ENCODE measurements at regions not wholly inside any gene's neighbourhood (a gene's known extent, or its start where the extent isn't known, plus 50 kb on each side); places are given as distances from the start of the nearest gene placed in this dataset.

DNA sequence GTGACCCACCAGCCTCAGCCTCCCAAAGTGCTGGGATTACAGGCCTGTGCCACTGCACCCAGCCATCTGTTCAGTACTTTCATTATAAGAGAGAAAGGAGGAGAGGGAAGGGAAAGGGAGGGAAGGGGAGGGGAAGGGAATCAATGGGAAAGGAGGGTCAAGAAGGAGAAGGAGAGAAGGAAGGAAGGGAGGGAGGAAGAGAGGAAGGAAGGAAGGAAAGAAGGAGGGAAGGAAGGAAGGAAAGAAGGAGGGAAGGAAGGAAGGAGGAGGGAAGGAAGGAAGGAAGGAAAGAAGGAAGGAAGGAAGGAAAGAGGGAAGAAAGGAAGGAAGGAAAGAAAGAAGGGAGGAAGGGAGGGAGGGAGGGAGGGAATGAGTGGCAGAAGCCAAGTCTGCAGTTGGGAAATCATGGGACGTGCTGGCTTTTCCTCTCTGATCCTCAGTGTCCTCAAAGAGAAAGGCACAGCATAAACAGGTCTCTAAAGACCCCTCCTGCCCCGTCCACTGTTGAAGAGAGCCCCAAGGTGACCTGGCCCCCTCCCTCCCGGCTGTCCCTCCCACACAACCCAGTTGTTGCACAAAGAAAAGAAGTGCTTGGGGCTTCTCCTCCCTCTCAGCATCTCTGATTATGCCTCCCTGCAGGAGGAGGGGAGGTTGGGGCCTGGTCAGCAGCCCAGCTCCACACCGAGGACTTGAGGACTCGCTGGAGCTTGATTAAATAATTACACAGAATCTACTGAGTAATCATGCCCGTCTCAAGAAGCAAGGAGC, 69.1 kb upstream of the TOP1 start:
- no peak for DNase-seq (ENCODE audit: low spot score)

DNA sequence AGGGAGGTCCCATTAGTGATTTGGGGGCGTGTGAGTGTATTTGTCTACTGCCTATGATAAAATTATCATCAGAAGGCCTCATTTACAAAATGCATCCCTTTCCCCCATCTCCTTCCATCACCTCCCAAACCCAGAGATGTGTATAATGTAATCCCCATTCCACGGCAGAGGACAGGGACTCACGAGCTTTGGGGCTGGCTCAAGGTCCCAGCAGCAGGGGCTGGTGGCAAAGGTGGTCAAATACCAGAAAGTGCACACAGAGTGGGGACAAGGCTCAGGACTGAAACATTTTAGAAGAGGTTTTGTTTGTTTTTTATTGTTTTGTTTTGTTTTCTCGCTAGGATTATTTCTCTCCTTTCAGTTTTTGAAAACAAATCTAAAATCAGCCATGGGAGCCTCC, 68.5 kb upstream of the TOP1 start:
- no peak for DNase-seq (ENCODE audit: low spot score)

- no peak for DNase-seq (ENCODE audit: low spot score)
Measured at GRCh38 chr20:40960521-40960956, 68.1 kb upstream of the TOP1 start.

DNA sequence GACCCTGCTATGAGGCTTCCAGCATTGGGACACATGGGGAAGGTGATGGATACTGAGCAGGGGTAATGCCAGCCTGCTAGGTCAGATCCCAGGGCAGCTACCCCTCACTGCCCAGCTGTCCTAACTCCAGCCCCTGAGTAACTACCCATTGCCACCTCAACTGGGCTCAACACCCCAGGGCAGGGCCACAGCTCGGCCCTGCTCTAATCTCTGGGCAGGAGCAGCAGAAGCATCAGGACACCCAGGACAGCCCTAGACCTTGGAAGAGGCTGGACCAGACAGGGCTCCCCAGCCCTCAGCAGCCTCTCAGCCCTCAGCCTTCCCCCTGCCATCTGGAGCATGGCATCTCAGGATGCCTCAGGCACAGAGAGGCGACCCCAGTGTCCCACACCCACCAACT, 67.4 kb upstream of the TOP1 start:
- DNase-seq (ENCODE audit: low spot score): no peak

GRCh38 chr20:40961686-40962640, 66.7 kb upstream of the TOP1 start:
- no peak for DNase-seq (ENCODE audit: low spot score)

DNA sequence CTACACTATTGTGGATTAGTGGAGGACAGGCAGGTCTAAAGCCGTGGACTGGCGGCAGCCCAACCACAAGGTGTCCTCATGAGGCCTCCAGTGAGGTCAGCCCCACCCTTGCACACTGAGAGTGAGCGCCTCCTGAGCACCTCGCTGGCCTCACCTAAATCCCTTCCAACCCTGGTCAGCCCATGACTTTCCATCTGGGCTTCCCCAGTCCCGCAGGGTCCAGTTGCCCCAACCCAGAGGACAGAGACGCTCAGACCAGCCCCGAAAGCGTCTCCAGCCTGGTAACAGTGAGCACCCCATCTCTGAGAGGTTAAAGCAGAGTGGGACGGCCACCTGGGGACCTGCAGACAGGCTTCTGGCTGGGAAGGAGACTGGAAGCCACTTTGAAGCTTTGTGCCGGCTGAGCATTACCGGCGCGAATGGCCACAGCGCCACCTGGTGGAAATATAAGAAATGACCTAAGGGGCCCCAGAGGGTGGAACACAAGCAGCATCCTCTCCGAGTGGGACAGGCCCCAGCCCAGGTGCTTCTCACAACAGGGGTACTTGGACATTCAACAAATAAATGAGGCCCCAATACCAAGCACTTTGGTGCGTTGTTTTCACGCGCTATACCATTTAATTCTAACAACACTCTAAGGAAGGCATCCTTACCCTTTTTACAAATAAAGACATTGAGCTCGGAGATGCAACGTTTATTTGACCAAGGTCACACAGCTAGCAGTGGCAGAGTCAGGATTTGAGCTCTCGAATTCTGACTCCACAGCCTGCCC, 65.7 kb upstream of the TOP1 start:
- peak; percentile 70 for DNase-seq (ENCODE audit: low spot score)

GRCh38 chr20:40963505-40963845, 65.1 kb upstream of the TOP1 start:
- no peak for DNase-seq (ENCODE audit: low spot score)

DNA sequence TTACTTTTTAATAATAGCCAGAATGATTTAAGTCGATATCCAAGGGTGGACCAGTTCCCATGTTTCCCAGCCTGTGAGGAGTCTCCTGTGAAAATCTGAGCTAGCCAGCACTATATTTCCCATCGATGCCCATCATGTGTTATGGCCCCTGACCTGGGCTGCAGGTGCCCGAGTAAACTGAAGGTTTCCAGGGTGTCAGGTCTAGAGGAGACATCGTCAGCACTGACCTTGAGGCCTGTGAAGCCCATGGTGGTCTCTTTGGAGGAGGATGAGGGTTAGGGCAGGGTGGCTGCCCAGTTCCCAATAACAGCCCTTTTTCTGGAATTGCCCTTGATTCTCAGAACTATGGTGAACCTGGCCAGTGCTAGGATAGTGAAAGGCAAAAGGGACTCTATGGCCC, 63.0 kb upstream of the TOP1 start:
- DNase-seq (ENCODE audit: low spot score): no peak

- no peak for DNase-seq (ENCODE audit: low spot score)
Measured at GRCh38 chr20:40966103-40966502, 62.5 kb upstream of the TOP1 start.

- DNase-seq (ENCODE audit: low spot score): no peak
Measured at GRCh38 chr20:40966516-40967185, 62.0 kb upstream of the TOP1 start.

DNA sequence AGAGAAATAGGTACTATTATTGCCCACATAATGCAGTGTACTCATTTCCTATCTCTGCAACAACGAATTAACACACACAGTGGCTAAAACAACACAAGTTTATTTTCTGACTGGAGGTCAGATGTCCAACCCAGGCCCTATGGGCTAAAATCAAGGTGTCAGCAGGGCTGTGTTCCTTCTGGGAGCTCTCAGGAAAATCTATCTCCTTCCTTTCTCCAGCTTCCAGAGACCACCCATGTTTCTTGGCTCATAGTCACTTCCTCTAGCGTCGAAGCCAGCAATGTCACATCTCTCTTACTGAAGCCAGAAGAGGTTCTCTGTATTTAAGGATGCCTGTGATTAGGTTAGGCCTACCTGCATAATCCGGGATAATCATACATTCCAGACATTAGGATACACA, 60.9 kb upstream of the TOP1 start:
- no peak for DNase-seq (ENCODE audit: low spot score)

DNA sequence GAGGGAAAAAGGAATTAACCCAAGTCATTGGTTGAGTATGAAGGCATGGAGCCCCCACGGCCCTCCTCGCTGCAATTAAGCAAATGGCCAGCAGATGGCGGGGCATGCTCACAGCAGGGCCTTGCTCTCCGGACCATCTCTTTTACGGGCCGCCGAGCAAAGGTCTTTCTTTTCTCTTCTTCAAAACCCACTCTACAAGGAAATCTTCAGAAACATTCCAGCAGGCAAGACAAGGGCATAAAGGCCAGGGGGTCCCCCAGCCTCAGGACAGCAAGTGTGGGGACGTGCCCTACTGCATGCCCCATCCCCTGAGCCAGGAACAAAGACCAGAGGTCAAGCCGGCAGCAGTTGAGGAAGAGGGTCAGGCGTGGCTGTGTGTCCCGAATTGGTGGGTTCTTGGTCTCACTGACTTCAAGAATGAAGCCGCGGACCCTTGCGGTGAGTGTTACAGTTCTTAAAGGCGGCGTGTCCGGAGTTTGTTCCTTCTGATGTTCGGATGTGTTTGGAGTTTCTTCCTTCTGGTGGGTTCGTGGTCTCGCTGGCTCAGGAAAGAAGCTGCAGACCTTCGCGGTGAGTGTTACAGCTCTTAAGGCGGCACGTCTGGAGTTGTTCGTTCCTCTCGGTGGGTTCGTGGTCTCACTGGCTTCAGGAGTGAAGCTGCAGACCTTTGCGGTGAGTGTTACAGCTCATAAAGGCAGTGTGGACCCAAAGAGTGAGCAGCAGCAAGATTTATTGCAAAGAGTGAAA, 59.6 kb upstream of the TOP1 start:
- DNase-seq (ENCODE audit: low spot score): peak; percentile 73

GRCh38 chr20:40970218-40970617, 58.4 kb upstream of the TOP1 start:
- no peak for DNase-seq (ENCODE audit: low spot score)

DNA sequence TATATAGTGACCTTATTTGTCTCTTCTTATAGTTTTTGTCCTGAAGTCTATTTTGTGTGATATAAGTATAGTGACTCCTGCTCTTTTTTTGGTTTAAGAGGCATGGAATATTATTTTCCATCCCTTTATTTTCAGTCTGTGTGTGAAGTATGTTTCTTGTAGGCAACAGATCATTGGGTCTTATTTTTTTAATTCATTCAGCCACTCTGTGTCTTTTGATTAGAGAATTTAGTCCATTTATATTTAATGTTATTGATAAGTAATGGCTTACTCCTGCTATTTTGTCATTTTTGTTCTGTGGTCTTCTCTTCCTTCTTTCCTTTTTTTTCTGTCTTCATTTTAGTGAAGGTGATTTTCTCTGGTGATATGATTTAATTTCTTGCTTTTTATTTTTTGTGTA, 51.4 kb upstream of the TOP1 start:
- DNase-seq (ENCODE audit: low spot score): no peak

- no peak for DNase-seq (ENCODE audit: low spot score)
Measured at GRCh38 chr20:40978761-40979160, 49.9 kb upstream of the TOP1 start.
